ENCODE measurements at regions not wholly inside any gene's neighbourhood (a gene's known extent, or its start where the extent isn't known, plus 50 kb on each side); places are given as distances from the start of the nearest gene placed in this dataset.

- Mint-ChIP-seq H3K9me3 (no peaks in the 10 kb centered on the region), H3K27me3 (no peaks in the 10 kb centered on the region), H3K4me1 (ENCODE audit: low read depth) (no peaks in the 10 kb centered on the region), H3K4me3 (no peak overlapping the region), H3K36me3 (ENCODE audit: low read depth) (no peaks in the 10 kb centered on the region), H3K27ac (no peak overlapping the region)
- H3K36me3 ChIP-seq (ENCODE audit: insufficient read depth, low read length) = no peaks in the 10 kb centered on the region
- intact Hi-C loops (cut with DNase I, micrococcal nuclease) = no loop called here
- H3K27me3 ChIP-seq (ENCODE audit: control insufficient read depth in 1 of 2, insufficient read depth in 2 of 2, low read length in 2 of 2) = no peaks in the 10 kb centered on the region
- DNase-seq (no peak), ATAC-seq (ENCODE audit: poor library complexity) (no peak)
- no peak for TF ChIP-seq CTCF (IDR thresholded peaks at IDR 0.05)
- peaks cover 0 to 9% of the 10 kb centered on the region in 2 experiments for H3K9me3 ChIP-seq (ENCODE audit: control insufficient read depth in 1 of 2, insufficient read depth in 1 of 2, low read length in 2 of 2)
- no peak overlapping the region for H3K27ac ChIP-seq (ENCODE audit: low read depth in 1 of 2, low read length in 2 of 2)
- no peak overlapping the region for H3K4me3 ChIP-seq (ENCODE audit: low read length)
- POLR2A ChIA-PET = no interaction called here
- CTCF ChIA-PET = no interaction called here
- H3K4me1 ChIP-seq (ENCODE audit: insufficient read depth, low read length) = no peaks in the 10 kb centered on the region
These were observed 150.1 kb upstream of the MAGEB2 start for GRCh38 chrX:30065226-30065625.

GRCh38 chrX:30067677-30068076 is 147.7 kb upstream of the MAGEB2 start:
- Histone ChIP-seq H3K9me3 (ENCODE audit: control insufficient read depth in 1 of 2, insufficient read depth in 1 of 2, low read length in 2 of 2) (peaks cover 0 to 9% of the 10 kb centered on the region in 2 experiments), H3K36me3 (ENCODE audit: insufficient read depth, low read length) (no peaks in the 10 kb centered on the region), H3K27me3 (ENCODE audit: control insufficient read depth in 1 of 2, insufficient read depth in 2 of 2, low read length in 2 of 2) (no peaks in the 10 kb centered on the region), H3K27ac (ENCODE audit: low read depth in 1 of 2, low read length in 2 of 2) (no peak overlapping the region), H3K4me3 (ENCODE audit: low read length) (no peak overlapping the region), H3K4me1 (ENCODE audit: insufficient read depth, low read length) (no peaks in the 10 kb centered on the region)
- H3K9me3 Mint-ChIP-seq = no peaks in the 10 kb centered on the region
- H3K4me3 Mint-ChIP-seq = no peak overlapping the region
- H3K4me1 Mint-ChIP-seq (ENCODE audit: low read depth) = no peaks in the 10 kb centered on the region
- no peak overlapping the region for H3K27ac Mint-ChIP-seq
- ATAC-seq (ENCODE audit: poor library complexity) (no peak), DNase-seq (no peak)
- intact Hi-C loops (cut with DNase I, micrococcal nuclease) = no loop called here
- no peaks in the 10 kb centered on the region for H3K36me3 Mint-ChIP-seq (ENCODE audit: low read depth)
- ChIA-PET CTCF (no interaction called here), POLR2A (no interaction called here)
- H3K27me3 Mint-ChIP-seq = no peaks in the 10 kb centered on the region
- no peak for TF ChIP-seq CTCF (IDR thresholded peaks at IDR 0.05)

- no peak overlapping the region for H3K27ac ChIP-seq (ENCODE audit: low read depth in 1 of 2, low read length in 2 of 2)
- no peak overlapping the region for H3K27ac Mint-ChIP-seq
- POLR2A ChIA-PET = no interaction called here
- no peak for TF ChIP-seq CTCF (IDR thresholded peaks at IDR 0.05)
- no peaks in the 10 kb centered on the region for H3K27me3 Mint-ChIP-seq
- no peaks in the 10 kb centered on the region for H3K9me3 Mint-ChIP-seq
- intact Hi-C loops (cut with DNase I, micrococcal nuclease) = no loop called here
- no peak for DNase-seq
- H3K36me3 Mint-ChIP-seq (ENCODE audit: low read depth) = no peaks in the 10 kb centered on the region
- no peaks in the 10 kb centered on the region for H3K4me1 Mint-ChIP-seq (ENCODE audit: low read depth)
- ATAC-seq (ENCODE audit: poor library complexity) = no peak
- no peak overlapping the region for H3K4me3 Mint-ChIP-seq
- CTCF ChIA-PET = no interaction called here
- H3K4me1 ChIP-seq (ENCODE audit: insufficient read depth, low read length) = no peaks in the 10 kb centered on the region
- H3K9me3 ChIP-seq (ENCODE audit: control insufficient read depth in 1 of 2, insufficient read depth in 1 of 2, low read length in 2 of 2) = no peaks in the 10 kb centered on the region
- no peaks in the 10 kb centered on the region for H3K36me3 ChIP-seq (ENCODE audit: insufficient read depth, low read length)
- no peak overlapping the region for H3K4me3 ChIP-seq (ENCODE audit: low read length)
- no peaks in the 10 kb centered on the region for H3K27me3 ChIP-seq (ENCODE audit: control insufficient read depth in 1 of 2, insufficient read depth in 2 of 2, low read length in 2 of 2)
These were observed 129.8 kb upstream of the MAGEB2 start for GRCh38 chrX:30085571-30085970.

All from CD4-positive, alpha-beta T cell (primary cell).